WTC11 (cell line): ENCODE measurements at regions not wholly inside any gene's neighbourhood (a gene's known extent, or its start where the extent isn't known, plus 50 kb on each side); places are given as distances from the start of the nearest gene placed in this dataset.
A peak's percentile ranks its signal among the peaks of the same experiment; 100 is the strongest.

Experiments used
- ATAC-seq: fragments of 200-7000 bp; cut with Tn5 transposase; 2 replicates; pipeline ENCODE4 v1.10.0; 2021; ENCODE audit warnings: mild to moderate bottlenecking, moderate library complexity
- CTCF ChIA-PET: fragments of 300-600 bp; sonication (Branson Sonifier 250); formaldehyde crosslinking; loops from one replicate; lab custom pipeline; 2021; ENCODE audit warnings: antibody characterized with exemption; lab: Charles Lee
- POLR2A ChIA-PET: fragments of 350-600 bp; sonication (Branson Sonifier 250); formaldehyde crosslinking; loops from one replicate; lab custom pipeline; 2021; ENCODE audit warnings: antibody characterized with exemption; lab: Charles Lee
- DNase-seq: peaks from one replicate; pipeline ENCODE4 v3.0.0; 2021; ENCODE audit warnings: low spot score
- H3K27ac Mint-ChIP-seq: 2 replicates; pipeline ENCODE4 v1.8.0; 2021; ENCODE audit warnings: mixed read lengths
- H3K27me3 Mint-ChIP-seq: 2 replicates; pipeline ENCODE4 v1.8.0; 2021; ENCODE audit warnings: low read depth, mild to moderate bottlenecking, moderate library complexity, mixed read lengths
- H3K36me3 Mint-ChIP-seq: 2 replicates; pipeline ENCODE4 v1.8.0; 2021; ENCODE audit warnings: mixed read lengths
- H3K4me1 Mint-ChIP-seq: 2 replicates; pipeline ENCODE4 v1.8.0; 2022; ENCODE audit warnings: mixed read lengths
- H3K4me3 Mint-ChIP-seq: 2 replicates; pipeline ENCODE4 v1.8.0; 2021; ENCODE audit warnings: mild to moderate bottlenecking, moderate library complexity, mixed read lengths
- H3K9me3 Mint-ChIP-seq: 2 replicates; pipeline ENCODE4 v1.8.0; 2021; ENCODE audit warnings: mixed read lengths
- CREM ChIP-seq: sonication (generic); formaldehyde crosslinking; IDR thresholded peaks from 2 replicates; pipeline ENCODE4 v1.8.1; 2022; ENCODE audit warnings: mild to moderate bottlenecking, missing genetic modification reagents, moderate library complexity
- E2F5 ChIP-seq: sonication (generic); formaldehyde crosslinking; IDR thresholded peaks from 2 replicates; pipeline ENCODE4 v1.8.1; 2022; ENCODE audit warnings: mild to moderate bottlenecking, moderate library complexity, missing genetic modification reagents
- ETV6 ChIP-seq: sonication (generic); formaldehyde crosslinking; IDR thresholded peaks from 2 replicates; pipeline ENCODE4 v1.8.1; 2022; ENCODE audit warnings: mild to moderate bottlenecking, missing genetic modification reagents
- FOXP1 ChIP-seq: sonication (generic); formaldehyde crosslinking; IDR thresholded peaks from 2 replicates; pipeline ENCODE4 v1.8.0; 2022; ENCODE audit warnings: missing genetic modification reagents, mild to moderate bottlenecking, moderate library complexity, borderline replicate concordance
- FOXP4 ChIP-seq: sonication (generic); formaldehyde crosslinking; IDR thresholded peaks from 2 replicates; pipeline ENCODE4 v1.8.0; 2022; ENCODE audit warnings: mild to moderate bottlenecking, missing genetic modification reagents
- GABPB1 ChIP-seq: sonication (generic); formaldehyde crosslinking; IDR thresholded peaks from 2 replicates; pipeline ENCODE4 v1.8.1; 2023; ENCODE audit warnings: mild to moderate bottlenecking, missing genetic modification reagents
- JAZF1 ChIP-seq: fragments of 250-450 bp; sonication (Bioruptor Pico); IDR thresholded peaks from 2 replicates; pipeline ENCODE4 v1.9.0; 2021; ENCODE audit warnings: moderate library complexity, mild to moderate bottlenecking, inconsistent platforms
- MLX ChIP-seq: sonication (generic); formaldehyde crosslinking; IDR thresholded peaks from 2 replicates; pipeline ENCODE4 v1.8.1; 2023; ENCODE audit warnings: mild to moderate bottlenecking, missing genetic modification reagents, moderate library complexity
- MXD4 ChIP-seq: fragments of 250-450 bp; sonication (Bioruptor Pico); IDR thresholded peaks from 2 replicates; pipeline ENCODE4 v1.8.0; 2021; ENCODE audit warnings: mild to moderate bottlenecking, moderate library complexity, borderline replicate concordance
- NFATC4 ChIP-seq: fragments of 250-450 bp; sonication (Bioruptor Pico); IDR thresholded peaks from 2 replicates; pipeline ENCODE4 v1.9.0; 2021; ENCODE audit warnings: mild to moderate bottlenecking
- NFE2L1 ChIP-seq: sonication (generic); formaldehyde crosslinking; IDR thresholded peaks from 2 replicates; pipeline ENCODE4 v1.8.1; 2023; ENCODE audit warnings: missing genetic modification reagents
- NR1H2 ChIP-seq: sonication (generic); formaldehyde crosslinking; IDR thresholded peaks from 2 replicates; pipeline ENCODE4 v1.9.0; 2021; ENCODE audit warnings: mild to moderate bottlenecking, moderate library complexity, missing genetic modification reagents
- NR3C1 ChIP-seq: sonication (generic); formaldehyde crosslinking; conservative IDR thresholded peaks from 2 replicates; pipeline ENCODE4 v1.8.1; 2023; ENCODE audit warnings: low read depth, mild to moderate bottlenecking, missing genetic modification reagents
- RELA ChIP-seq: sonication (generic); formaldehyde crosslinking; IDR thresholded peaks from 2 replicates; pipeline ENCODE4 v1.8.1; 2022; ENCODE audit warnings: missing genetic modification reagents, mild to moderate bottlenecking, borderline replicate concordance
- RORB ChIP-seq: fragments of 250-450 bp; sonication (Bioruptor Pico); IDR thresholded peaks from 2 replicates; pipeline ENCODE4 v1.9.0; 2021; ENCODE audit warnings: mild to moderate bottlenecking
- ZBTB21 ChIP-seq: sonication (generic); formaldehyde crosslinking; IDR thresholded peaks from 2 replicates; pipeline ENCODE4 v1.8.1; 2023; ENCODE audit warnings: mild to moderate bottlenecking, missing genetic modification reagents, borderline replicate concordance
- ZNF263 ChIP-seq: sonication (generic); formaldehyde crosslinking; IDR thresholded peaks from 2 replicates; pipeline ENCODE4 v1.8.1; 2022; ENCODE audit warnings: low read depth, mild to moderate bottlenecking, moderate library complexity, missing genetic modification reagents
- ZNF281 ChIP-seq: sonication (generic); formaldehyde crosslinking; IDR thresholded peaks from 2 replicates; pipeline ENCODE4 v1.8.0; 2023; ENCODE audit warnings: mild to moderate bottlenecking, missing genetic modification reagents
- ZNF396 ChIP-seq: fragments of 250-450 bp; sonication (Bioruptor Pico); IDR thresholded peaks from 2 replicates; pipeline ENCODE4 v1.8.0; 2021; ENCODE audit warnings: mild to moderate bottlenecking, moderate library complexity, borderline replicate concordance
- ZNF671 ChIP-seq: fragments of 250-450 bp; sonication (Bioruptor Pico); IDR thresholded peaks from 2 replicates; pipeline ENCODE4 v1.8.0; 2021; ENCODE audit warnings: mild to moderate bottlenecking
- TF ChIP-seq, protein P1 (sequence below): fragments of 200-600 bp; IDR thresholded peaks from 2 replicates; pipeline ENCODE4 v1.8.0; 2022; ENCODE audit warnings: antibody characterized with exemption
- TF ChIP-seq, protein P2 (sequence below): sonication (generic); formaldehyde crosslinking; IDR thresholded peaks from 2 replicates; pipeline ENCODE4 v1.8.1; 2023; ENCODE audit warnings: mild to moderate bottlenecking, missing genetic modification reagents, moderate library complexity
- TF ChIP-seq, protein P3 (sequence below): sonication (generic); formaldehyde crosslinking; IDR thresholded peaks from 2 replicates; pipeline ENCODE4 v1.8.1; 2023; ENCODE audit warnings: mild to moderate bottlenecking, missing genetic modification reagents
- TF ChIP-seq, protein P4 (sequence below): fragments of 250-450 bp; sonication (Bioruptor Pico); conservative IDR thresholded peaks from 2 replicates; pipeline ENCODE4 v1.9.0; 2021; ENCODE audit warnings: mild to moderate bottlenecking

GRCh38 chr13:38093425-38093824, 223.9 kb upstream of the TRPC4 start:
- TF ChIP-seq MXD4 (CRISPR knock-in tag): no peak
- no peak for TF ChIP-seq RORB (CRISPR knock-in tag)
- no peak for TF ChIP-seq E2F5
- TF ChIP-seq NFATC4: no peak
- TF ChIP-seq JAZF1: no peak
- TF ChIP-seq NR3C1 (CRISPR knock-in tag): no peak
- no peak for TF ChIP-seq ZBTB21 (CRISPR knock-in tag)
- TF ChIP-seq RELA (CRISPR knock-in tag): no peak
- H3K36me3 Mint-ChIP-seq: no peaks in the 10 kb centered on the region
- peaks cover 18% of the 10 kb centered on the region for H3K9me3 Mint-ChIP-seq
- CTCF ChIA-PET: no interaction called here
- no peaks in the 10 kb centered on the region for H3K27me3 Mint-ChIP-seq
- no peak overlapping the region for H3K4me3 Mint-ChIP-seq
- DNase-seq: no peak
- H3K27ac Mint-ChIP-seq: no peak overlapping the region
- H3K4me1 Mint-ChIP-seq: peaks cover 3% of the 10 kb centered on the region; the same call in 1 of the 2 replicates
- POLR2A ChIA-PET: no interaction called here
- no peak for ATAC-seq

GRCh38 chr13:38090913-38091312, 221.3 kb upstream of the TRPC4 start:
- Mint-ChIP-seq H3K27me3 (no peaks in the 10 kb centered on the region), H3K9me3 (peaks cover 22% of the 10 kb centered on the region), H3K4me1 (peaks cover 3% of the 10 kb centered on the region; the same call in 1 of the 2 replicates), H3K36me3 (no peaks in the 10 kb centered on the region), H3K27ac (no peak overlapping the region), H3K4me3 (no peak overlapping the region)
- ATAC-seq (peak; percentile 71), DNase-seq (no peak)
- POLR2A ChIA-PET: no interaction called here
- CTCF ChIA-PET: no interaction called here
- TF ChIP-seq NR1H2 (CRISPR knock-in tag) (no peak), ZNF263 (CRISPR knock-in tag) (no peak), GABPB1 (CRISPR knock-in tag) (no peak), ZNF281 (no peak), MLX (CRISPR knock-in tag) (no peak), ZNF396 (CRISPR knock-in tag) (no peak), FOXP1 (CRISPR knock-in tag) (no peak), ETV6 (CRISPR knock-in tag) (no peak), FOXP4 (CRISPR knock-in tag) (no peak), ZNF671 (CRISPR knock-in tag) (no peak), NR3C1 (CRISPR knock-in tag) (no peak), CREM (no peak), NFE2L1 (CRISPR knock-in tag) (no peak)
- TF ChIP-seq, protein P1, sequence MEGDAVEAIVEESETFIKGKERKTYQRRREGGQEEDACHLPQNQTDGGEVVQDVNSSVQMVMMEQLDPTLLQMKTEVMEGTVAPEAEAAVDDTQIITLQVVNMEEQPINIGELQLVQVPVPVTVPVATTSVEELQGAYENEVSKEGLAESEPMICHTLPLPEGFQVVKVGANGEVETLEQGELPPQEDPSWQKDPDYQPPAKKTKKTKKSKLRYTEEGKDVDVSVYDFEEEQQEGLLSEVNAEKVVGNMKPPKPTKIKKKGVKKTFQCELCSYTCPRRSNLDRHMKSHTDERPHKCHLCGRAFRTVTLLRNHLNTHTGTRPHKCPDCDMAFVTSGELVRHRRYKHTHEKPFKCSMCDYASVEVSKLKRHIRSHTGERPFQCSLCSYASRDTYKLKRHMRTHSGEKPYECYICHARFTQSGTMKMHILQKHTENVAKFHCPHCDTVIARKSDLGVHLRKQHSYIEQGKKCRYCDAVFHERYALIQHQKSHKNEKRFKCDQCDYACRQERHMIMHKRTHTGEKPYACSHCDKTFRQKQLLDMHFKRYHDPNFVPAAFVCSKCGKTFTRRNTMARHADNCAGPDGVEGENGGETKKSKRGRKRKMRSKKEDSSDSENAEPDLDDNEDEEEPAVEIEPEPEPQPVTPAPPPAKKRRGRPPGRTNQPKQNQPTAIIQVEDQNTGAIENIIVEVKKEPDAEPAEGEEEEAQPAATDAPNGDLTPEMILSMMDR: no peak
- TF ChIP-seq, protein P2, sequence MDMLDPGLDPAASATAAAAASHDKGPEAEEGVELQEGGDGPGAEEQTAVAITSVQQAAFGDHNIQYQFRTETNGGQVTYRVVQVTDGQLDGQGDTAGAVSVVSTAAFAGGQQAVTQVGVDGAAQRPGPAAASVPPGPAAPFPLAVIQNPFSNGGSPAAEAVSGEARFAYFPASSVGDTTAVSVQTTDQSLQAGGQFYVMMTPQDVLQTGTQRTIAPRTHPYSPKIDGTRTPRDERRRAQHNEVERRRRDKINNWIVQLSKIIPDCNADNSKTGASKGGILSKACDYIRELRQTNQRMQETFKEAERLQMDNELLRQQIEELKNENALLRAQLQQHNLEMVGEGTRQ (CRISPR knock-in tag): no peak
- TF ChIP-seq, protein P3, sequence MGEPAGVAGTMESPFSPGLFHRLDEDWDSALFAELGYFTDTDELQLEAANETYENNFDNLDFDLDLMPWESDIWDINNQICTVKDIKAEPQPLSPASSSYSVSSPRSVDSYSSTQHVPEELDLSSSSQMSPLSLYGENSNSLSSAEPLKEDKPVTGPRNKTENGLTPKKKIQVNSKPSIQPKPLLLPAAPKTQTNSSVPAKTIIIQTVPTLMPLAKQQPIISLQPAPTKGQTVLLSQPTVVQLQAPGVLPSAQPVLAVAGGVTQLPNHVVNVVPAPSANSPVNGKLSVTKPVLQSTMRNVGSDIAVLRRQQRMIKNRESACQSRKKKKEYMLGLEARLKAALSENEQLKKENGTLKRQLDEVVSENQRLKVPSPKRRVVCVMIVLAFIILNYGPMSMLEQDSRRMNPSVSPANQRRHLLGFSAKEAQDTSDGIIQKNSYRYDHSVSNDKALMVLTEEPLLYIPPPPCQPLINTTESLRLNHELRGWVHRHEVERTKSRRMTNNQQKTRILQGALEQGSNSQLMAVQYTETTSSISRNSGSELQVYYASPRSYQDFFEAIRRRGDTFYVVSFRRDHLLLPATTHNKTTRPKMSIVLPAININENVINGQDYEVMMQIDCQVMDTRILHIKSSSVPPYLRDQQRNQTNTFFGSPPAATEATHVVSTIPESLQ (CRISPR knock-in tag): no peak
- TF ChIP-seq, protein P4, sequence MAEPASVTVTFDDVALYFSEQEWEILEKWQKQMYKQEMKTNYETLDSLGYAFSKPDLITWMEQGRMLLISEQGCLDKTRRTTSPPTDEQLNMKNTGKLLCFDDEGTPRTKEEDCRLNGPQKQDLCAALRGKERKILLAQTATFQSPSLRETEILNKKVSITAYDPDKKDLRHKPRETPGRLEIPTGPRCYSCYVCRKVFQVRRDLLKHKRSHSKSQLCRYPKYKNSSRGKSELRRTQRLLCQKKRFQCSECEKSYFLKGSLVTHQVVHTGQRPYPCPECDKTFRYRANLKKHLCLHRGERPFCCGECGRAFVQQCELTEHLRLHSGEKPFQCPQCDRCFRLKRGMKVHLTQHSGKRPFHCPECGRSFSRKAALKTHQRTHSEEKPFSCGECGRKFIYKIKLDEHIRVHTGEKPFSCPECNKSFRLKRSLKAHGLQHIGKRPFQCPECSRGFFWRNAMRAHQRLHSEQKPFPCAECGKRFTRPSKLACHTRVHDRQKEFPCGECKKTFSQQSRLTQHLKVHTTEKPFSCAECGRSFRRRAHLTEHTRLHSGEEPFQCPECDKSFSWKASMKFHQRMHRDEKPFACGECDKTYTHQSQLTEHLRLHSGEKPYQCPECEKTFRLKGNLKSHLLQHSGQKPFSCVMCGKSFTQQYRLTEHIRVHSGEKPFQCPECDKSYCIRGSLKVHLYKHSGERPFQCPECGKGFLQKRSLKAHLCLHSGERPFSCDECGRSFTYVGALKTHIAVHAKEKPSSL: no peak
